Mesenteric fat pad (tissue), 1 donor: ENCODE measurements at regions not wholly inside any gene's neighbourhood (a gene's known extent, or its start where the extent isn't known, plus 50 kb on each side); places are given as distances from the start of the nearest gene placed in this dataset.
"Not testable (repeated sequence)": the region's sequence is repeated elsewhere in the genome, so short reads cannot be mapped to it uniquely, and the experiment has no call there.

ENCODE experiments used
- DNase-seq: peaks from one replicate; pipeline ENCODE4 v3.0.0-alpha.2; 2020; ENCODE audit warnings: low spot score
- donor health status: DM: yes; HTN: yes; CAD: no.

DNA sequence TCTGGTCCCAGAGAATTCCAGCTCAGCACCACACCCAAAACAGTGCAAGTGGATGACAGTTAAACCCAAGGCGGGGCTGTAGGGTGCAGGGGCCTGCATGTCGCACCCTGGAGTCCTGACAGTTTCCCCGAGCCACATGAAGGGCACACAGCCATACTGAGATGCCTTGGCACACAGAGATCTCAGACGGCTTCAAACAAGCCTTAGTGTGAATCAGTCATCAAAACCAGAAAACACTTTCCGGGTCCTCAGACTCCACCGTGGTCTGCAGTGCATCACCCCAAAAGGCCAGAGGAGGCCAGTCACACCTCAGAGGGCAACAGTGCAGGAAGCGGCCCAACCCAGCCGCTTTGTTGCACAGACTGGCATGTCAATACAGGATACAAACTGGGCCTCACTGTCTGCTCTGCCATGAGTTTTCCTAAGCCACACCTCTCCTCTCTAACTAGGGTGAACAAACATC is 64.6 kb upstream of the ENPP6 start:
- DNase-seq = no peak

DNA sequence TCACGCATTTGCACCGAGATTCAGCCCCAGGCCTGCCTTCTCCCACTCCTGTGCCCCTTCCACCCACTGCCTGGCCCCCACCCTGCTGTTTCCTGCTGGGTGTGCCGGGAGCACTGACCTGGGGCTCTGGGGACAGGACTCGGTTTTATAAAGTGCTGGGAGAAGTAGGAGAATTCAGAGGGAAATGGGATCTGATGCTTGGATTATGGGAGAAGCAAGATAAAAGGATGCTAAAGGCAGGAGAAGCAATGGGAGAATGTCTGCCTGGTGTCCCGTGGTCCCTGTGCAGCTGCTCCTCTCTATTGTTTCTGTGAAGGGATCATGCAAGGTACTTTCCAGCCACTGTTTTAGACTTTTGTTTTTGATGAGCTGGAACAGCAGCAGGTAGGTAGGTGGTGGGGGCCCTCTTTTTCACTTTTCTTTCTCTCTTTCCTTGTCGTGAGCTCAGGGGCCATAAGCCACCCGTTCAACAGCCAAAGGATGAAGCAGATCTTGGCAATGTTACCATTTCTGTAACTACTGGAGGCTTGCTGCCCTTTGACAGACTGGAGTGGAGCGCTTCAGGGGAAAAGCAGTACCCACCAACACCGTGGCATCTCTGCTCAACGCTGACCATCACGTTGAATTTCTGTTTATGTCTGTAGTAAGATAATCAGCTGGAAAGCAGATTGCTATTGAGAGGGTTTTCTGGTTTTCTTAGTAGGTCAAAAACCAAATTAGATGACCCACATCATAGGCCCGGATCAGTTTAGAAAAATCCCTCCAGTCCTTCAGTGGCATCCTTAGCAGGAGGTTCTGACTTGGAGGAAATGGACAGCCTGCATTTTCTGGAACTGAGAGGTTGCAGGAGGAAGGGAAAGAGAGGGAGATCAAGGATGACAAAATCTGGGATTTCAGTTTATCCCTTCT is 63.8 kb upstream of the ENPP6 start:
- DNase-seq = no peak

DNA sequence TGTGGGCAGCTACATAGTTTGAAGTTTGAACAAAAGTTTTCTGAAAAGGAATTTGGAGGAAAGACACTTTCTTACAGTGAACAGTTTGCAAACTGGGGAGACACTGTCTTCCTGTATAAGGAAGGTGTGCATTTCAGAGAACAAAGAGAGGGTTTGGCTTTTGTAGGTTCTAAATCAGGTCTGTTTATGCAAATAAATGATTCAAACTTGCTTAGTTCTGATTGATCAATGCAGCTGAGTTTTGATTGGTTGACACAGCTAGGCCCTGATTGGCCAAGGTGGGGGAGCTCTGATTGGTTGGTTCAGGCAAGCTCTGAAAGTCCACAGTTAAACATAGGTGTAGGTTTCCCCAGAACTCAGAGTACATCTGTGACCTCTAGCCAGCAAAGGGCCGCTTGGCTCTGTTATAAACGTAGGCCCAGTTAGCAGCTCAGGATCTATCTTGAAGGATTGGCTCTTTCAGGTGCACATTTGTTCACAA is 63.0 kb upstream of the ENPP6 start:
- no peak for DNase-seq

DNA sequence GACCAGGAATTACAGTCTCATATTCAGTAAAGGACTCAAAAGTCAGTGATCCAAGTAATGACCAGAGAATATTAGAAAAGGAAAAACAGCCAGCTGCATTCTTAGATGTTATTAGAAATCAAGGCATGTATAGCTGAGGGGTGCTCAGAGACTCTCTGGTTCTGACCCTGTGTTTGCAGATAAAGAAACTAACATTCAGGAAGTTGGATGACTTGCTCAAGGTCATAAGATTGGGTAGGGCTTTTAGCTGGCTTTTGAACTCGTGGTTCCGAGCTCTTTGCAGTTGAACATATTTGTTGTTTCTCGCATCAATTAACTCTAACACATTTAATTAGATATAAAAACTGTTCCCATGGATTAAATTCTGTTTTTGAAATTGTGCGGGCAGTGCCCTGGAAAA is 62.5 kb upstream of the ENPP6 start:
- DNase-seq = no peak

GRCh38 chr4:184279496-184280061 is 61.9 kb upstream of the ENPP6 start:
- no peak for DNase-seq

- DNase-seq = not testable (repeated sequence)
Observed at GRCh38 chr4:184277769-184278168, 60.1 kb upstream of the ENPP6 start.

- DNase-seq = not testable (repeated sequence)
Observed at GRCh38 chr4:184277010-184277409, 59.3 kb upstream of the ENPP6 start.

GRCh38 chr4:184276346-184276745 is 58.7 kb upstream of the ENPP6 start:
- DNase-seq = not testable (repeated sequence)

- no peak for DNase-seq
Observed at GRCh38 chr4:184275766-184276165, 58.1 kb upstream of the ENPP6 start.

DNA sequence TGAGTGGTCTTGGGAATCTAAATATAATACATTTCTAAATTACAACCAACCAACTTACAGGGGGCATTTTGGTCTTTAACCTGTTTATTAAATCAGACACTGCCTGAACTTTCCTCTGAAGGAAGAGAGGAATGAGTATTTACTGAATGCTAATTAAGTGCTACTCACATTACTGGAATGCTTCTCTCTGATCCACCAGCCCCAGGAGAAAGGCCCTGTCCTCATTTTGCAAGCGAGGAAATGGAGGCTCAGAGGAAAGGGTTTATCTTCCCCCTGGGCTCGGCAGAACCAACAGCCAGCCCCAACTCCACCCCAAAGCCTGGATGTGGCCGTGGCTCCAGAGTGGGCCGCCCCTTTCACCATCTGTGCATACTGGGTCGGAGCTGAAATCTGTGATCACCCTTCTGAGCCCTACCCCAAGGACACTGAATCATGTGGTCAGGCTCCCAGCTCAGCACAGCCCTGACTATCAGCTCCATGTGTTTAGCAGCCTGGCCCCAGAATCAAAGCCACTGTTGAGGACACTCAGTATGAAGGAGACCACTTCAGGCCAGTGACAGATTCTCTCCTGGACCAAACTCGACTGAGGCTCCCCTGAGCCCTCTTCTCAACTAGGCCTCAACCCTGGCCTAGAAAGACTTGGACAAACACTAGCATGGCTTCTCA is 56.7 kb upstream of the ENPP6 start:
- DNase-seq = no peak

- DNase-seq = no peak
Observed at GRCh38 chr4:184273166-184274147, 55.8 kb upstream of the ENPP6 start.

DNA sequence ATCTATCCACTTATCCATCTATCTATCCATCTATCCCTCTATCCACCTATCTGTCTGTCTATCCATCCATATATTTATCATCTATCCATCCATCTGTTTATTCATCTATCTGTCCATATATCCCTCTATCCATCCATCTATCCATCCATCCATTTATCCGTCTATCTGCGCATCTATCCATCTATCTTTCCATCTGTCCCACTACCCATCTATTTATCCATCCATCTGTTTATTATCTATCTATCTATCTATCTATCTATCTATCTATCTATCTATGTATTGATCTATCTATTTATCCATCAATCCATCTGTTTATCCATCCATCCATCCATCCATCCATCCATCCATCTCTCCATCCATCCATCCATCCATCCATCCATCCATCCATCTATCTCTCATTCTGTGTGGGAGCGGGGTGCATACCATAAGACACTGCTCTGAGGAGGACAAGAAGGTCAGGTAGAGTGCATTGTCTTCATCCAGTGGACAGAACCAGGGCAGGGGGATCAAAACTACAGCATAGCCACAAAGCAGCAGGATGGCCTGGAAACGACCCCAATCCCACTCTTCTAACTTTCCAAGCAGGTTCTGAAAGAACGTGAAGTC is 53.2 kb upstream of the ENPP6 start:
- DNase-seq = no peak

DNA sequence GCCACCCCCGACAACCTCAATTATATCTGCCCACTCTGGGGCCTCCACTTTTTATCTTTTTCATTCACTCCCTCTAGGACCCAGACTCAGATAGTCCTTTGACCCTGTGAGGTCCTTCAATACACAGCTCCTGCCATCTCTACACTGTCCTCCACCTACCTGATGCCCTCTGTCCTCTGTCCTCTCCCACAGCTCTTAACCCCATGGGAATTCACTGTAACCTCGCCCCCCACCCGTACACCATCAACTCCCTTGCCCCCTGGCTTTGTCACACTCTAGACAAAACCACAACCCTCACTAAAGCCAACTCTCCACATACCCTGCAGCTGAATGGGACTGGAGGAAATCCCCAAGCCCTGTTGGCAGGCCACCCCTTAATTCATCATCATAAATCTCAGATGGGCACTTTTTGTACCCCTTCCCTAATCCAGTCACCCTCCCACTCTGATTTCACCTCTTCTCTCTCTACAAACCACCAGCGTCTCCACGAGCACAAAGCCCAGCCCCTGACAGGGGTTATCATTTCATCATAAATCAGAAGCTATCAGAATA is 52.3 kb upstream of the ENPP6 start:
- DNase-seq = peak; percentile 28

- DNase-seq = no peak
Observed at GRCh38 chr4:184268584-184269160, 51.0 kb upstream of the ENPP6 start.

DNA sequence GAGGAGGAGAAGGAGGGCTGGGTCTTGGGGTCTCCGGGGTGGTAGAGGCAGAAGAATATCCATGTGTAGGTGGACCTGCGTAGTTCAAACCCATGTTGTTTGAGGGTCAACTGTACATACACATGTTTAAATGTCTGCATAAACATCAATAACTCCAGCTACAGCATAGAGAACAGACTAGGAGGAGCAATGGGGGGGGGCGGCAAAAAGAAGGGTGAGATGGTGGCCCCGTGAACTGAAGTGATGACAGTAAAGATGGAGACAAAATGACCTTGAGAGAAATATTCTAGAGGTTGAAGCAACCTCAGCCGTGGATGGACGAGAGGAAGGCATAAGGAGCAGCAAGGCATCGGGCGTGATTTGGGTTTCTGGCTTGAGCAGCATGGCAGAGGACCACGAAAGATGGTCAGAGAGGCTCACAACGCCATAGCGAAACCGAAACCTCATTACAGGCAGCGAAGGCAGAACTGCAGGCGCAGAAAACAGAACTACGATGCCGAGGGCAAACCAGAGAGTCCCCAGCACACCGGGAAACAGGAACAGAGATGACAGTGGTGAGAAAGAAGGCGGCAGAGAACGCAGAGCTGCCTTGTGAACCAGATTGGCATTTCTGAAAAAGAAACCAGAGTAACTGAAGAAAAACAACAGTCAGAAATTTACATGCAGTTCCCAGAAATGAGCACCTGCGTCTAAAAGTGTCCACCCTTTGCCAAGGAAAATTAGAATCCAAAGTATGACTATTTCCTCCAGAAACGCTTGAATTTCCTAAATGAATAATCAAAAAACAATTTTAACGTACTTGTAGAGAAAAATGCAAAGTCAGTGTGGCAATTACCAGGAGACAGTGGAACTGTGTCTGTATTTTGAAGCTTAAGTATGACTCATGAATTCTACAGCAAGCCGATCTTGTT is 50.3 kb upstream of the ENPP6 start:
- DNase-seq = no peak
